ENCODE measurements at regions not wholly inside any gene's neighbourhood (a gene's known extent, or its start where the extent isn't known, plus 50 kb on each side); places are given as distances from the start of the nearest gene placed in this dataset.

DNA sequence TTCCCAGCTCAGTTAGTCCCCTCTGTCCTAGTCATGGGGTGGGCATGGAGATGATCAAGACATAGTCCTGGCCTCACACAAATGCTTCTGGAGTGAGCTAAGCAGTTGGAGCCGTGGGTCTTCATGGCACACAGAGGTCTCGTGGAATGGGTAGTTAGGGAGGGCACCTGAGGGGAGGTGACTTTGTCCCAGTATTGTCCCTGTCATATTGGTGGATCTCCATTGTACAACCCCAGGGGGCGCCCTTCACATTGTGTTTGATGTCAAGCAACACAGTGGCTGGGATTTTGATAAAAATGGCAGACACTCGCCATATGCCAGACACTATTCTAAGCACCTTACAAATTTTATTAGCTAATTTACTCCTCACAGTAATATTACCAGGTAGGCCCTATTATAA, 175.4 kb upstream of the LHX5 start:
- TF ChIP-seq, protein P1, sequence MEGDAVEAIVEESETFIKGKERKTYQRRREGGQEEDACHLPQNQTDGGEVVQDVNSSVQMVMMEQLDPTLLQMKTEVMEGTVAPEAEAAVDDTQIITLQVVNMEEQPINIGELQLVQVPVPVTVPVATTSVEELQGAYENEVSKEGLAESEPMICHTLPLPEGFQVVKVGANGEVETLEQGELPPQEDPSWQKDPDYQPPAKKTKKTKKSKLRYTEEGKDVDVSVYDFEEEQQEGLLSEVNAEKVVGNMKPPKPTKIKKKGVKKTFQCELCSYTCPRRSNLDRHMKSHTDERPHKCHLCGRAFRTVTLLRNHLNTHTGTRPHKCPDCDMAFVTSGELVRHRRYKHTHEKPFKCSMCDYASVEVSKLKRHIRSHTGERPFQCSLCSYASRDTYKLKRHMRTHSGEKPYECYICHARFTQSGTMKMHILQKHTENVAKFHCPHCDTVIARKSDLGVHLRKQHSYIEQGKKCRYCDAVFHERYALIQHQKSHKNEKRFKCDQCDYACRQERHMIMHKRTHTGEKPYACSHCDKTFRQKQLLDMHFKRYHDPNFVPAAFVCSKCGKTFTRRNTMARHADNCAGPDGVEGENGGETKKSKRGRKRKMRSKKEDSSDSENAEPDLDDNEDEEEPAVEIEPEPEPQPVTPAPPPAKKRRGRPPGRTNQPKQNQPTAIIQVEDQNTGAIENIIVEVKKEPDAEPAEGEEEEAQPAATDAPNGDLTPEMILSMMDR (conservative IDR thresholded peaks at IDR 0.05; ENCODE audit: low read depth, low read length), result peak; percentile 46
- no peak for TF ChIP-seq EZH2 (IDR thresholded peaks at IDR 0.05; ENCODE audit: borderline replicate concordance, low read depth, low read length, poor library complexity, severe bottlenecking)

All from A673 (cell line).